Motor neuron (in vitro differentiated cells): ENCODE measurements at regions not wholly inside any gene's neighbourhood (a gene's known extent, or its start where the extent isn't known, plus 50 kb on each side); places are given as distances from the start of the nearest gene placed in this dataset.
A peak's percentile ranks its signal among the peaks of the same experiment; 100 is the strongest.
"Not testable (repeated sequence)": the region's sequence is repeated elsewhere in the genome, so short reads cannot be mapped to it uniquely, and the experiment has no call there.

Source experiments
- ATAC-seq, 8 experiments: fragments of 200-7000 bp; cut with Tn5 transposase; replicated peaks in 6 of 8; 2 replicates each; pipeline ENCODE4 v1.8.0; 2021; ENCODE audit warnings: mild to moderate bottlenecking in 8 of 8, moderate library complexity in 8 of 8
- H3K27ac ChIP-seq, 2 donors: fragments of 250-450 bp; sonication (Bioruptor Pico); 2 replicates each; pipeline ENCODE4 v1.9.0; 2021; ENCODE audit warnings: antibody characterized with exemption in 2 of 2, mild to moderate bottlenecking in 2 of 2, moderate library complexity in 1 of 2
- H3K4me1 ChIP-seq, 2 donors: fragments of 250-450 bp; sonication (Bioruptor Pico); replicated peaks in 1 of 2; 2 replicates each; pipeline ENCODE4 v1.6.1; 2021; ENCODE audit warnings: antibody characterized with exemption in 2 of 2, mild to moderate bottlenecking in 2 of 2, moderate library complexity in 1 of 2
- H3K4me3 ChIP-seq, 5 donors: fragments of 250-450 bp; sonication (Bioruptor Pico); 2 replicates each; pipeline ENCODE4 v1.9.0; 2021; ENCODE audit warnings: antibody characterized with exemption in 5 of 5, mild to moderate bottlenecking in 5 of 5, moderate library complexity in 4 of 5
- WGBS, 10 experiments: fragments of 450-650 bp; shearing (Covaris generic); methylation state at CpG; one replicate each; pipeline ENCODE4 v1.0.0; 2022; 5-methylcytosine and 5-hydroxymethylcytosine counted together
- in situ Hi-C, 9 experiments: fragments of 400-800 bp; cut with MboI; loops; one replicate each; pipeline ENCODE4 v1.15.0; 2021; ENCODE audit warnings: low sequenced_read_pairs in 9 of 9, low pct_unique_long_range_greater_than_20kb in 2 of 9; ENCODE audit not compliant: unreplicated experiment in 9 of 9

DNA sequence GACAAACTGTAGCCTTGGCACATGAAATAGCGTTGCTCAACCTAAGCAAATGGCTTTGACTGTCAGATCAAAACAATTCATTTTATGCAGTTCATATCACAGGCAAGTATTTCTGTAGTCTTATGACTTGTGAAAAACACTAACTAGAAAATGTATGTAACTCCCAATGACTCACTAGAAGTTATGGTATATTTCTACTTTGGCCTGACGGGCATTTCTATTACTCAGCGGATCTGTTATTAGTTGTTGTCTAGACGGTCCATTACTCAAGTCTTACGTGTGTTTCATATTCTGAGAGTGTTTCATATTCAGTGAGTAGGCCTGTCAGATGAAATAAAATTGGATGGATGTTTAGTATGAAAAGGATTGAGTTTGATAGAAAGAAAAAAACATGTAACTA, 880.9 kb downstream of the PRIM2 start:
- H3K27ac ChIP-seq: no peak overlapping the region
- no peak for ATAC-seq
- in situ Hi-C loops: no loop called here
- WGBS, 10 experiments: 10 to 100% (median 59%) methylated on average over 2 to 5 of the region's 5 CpGs
- H3K4me1 ChIP-seq: no peaks in the 10 kb centered on the region
- H3K4me3 ChIP-seq: no peak overlapping the region

DNA sequence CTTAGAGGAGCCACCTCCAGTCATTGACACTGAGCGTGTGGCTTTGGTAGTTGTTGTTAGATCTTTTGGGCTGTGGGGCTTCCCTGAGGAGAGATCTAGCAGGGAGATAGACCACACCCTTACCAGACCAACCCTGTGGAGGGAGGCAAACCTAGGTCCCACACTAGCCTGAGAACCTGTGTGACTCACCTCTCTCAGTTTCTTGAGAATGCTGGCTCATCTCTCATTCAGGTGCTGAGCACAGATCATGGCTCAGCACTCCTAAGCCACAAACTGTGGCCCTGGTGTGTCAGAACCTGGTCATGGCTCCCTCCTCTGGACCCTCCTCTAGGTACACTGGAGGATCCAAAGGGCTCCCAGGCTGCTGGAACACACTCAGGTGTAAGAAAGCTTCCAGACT, 919.7 kb downstream of the PRIM2 start:
- in situ Hi-C loops, H3K4me1 ChIP-seq, ATAC-seq, H3K4me3 ChIP-seq, H3K27ac ChIP-seq: not testable (repeated sequence)
- 38% methylated on average over 1 of the region's 1 CpG; no CpG with 5 or more reads in 9 of the 10 experiments for WGBS, 10 experiments

DNA sequence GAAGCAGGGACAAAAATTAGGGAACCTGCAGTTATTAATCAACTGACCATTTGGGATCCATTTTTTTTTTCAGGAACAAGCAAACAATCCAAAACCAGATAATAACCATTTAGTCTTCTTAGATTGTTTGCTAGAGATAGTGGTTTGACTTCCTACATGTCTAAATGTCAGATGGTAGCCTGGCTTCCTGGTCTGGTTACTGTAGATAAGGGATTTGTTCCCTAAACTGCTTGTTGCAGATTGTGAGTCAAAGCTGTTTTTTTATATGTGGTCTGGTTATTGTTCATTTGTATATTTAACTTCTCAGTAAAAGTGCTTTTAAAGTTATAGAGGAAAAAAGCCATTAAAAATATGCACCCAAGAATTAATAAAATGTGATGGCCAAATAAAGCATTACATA, 921.0 kb downstream of the PRIM2 start:
- H3K4me3 ChIP-seq, H3K27ac ChIP-seq, H3K4me1 ChIP-seq, ATAC-seq, in situ Hi-C loops: not testable (repeated sequence)

DNA sequence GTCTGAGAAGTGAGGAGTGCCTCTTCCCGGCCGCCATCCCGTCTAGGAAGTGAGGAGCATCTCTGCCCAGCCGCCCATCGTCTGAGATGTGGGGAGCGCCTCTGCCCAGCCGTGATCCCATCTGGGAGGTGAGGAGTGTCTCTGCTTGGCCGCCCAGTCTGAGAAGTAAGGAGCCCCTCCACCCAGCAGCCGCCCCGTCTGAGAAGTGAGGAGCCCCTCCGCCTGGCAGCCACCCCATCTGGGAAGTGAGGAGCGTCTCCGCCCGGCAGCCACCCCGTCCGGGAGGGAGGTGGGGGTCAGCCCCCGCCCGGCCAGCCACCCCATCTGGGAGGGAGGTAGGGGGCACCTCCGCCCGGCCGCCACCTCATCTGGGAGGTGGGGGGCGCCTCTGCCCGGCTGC, 940.2 kb downstream of the PRIM2 start:
- in situ Hi-C loops, H3K27ac ChIP-seq, ATAC-seq, H3K4me1 ChIP-seq, H3K4me3 ChIP-seq: not testable (repeated sequence)
- no CpG with 5 or more reads among the region's 23 CpGs for WGBS, 10 experiments

DNA sequence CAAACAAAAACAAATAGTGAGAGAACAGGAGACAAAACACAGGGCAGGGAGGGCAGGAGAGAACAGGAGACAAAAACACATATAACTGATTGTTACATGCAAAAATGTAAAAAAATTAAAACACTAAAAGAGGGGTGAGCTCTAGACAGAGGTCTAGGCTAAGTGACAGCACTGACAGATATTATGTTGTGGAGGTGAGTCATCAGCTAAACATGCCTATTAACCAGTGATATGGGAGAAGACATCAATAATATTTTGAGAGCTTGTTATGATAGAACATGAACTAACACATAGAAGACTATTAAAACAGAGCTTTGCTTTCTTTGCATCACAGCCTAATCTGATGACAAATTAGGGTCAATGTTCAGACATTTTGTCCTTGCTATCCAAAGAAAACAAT, 972.7 kb downstream of the PRIM2 start:
- no peak for ATAC-seq
- no peak overlapping the region for H3K4me3 ChIP-seq
- in situ Hi-C loops: no loop called here
- H3K27ac ChIP-seq: no peak overlapping the region
- H3K4me1 ChIP-seq: no peaks in the 10 kb centered on the region

DNA sequence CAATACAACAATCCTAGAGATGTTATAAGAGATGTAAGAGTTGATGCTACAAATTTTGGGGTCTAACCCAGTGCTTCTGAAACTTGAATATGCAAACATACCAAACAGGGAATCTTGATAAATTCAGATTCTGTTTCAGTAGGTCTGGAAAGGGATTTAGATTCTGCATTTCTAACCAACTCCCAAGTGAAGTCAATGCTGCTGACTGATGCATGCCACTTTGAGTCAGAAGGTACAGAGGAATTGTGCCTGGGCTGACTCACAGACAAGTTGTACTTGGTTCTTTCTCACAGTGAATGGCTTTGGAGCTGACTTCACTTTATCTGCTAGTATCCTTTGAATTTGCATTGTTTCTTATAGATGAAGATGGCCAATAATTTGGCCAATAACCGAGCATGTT, 973.9 kb downstream of the PRIM2 start:
- WGBS, 10 experiments: no CpG with 5 or more reads among the region's 1 CpG
- H3K4me1 ChIP-seq, H3K27ac ChIP-seq, in situ Hi-C loops, H3K4me3 ChIP-seq: not testable (repeated sequence)
- ATAC-seq: peak in 2 of 8 experiments; percentile 36 to 41

DNA sequence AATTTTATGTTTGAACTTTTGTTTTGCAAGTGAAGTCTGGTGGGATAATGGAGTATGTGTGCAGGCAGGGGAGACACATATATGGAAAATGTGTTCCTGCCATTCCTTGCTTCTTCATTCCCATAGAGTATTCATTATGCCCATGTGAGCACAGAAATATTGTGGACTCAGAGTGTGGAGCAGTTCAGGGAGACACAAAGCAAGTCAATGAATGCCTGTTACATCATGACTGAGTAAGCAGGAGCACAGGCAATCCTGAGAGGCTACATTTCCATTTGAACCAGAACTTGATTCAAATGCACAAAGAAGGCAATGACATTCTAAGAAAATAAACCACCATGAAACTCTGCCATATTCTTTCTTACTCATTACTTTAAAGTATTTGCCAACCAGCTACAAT, 990.5 kb downstream of the PRIM2 start:
- H3K4me3 ChIP-seq, H3K27ac ChIP-seq, in situ Hi-C loops, H3K4me1 ChIP-seq: not testable (repeated sequence)
- peak in 4 of 8 experiments; percentile 16 to 75 (median 57) for ATAC-seq

DNA sequence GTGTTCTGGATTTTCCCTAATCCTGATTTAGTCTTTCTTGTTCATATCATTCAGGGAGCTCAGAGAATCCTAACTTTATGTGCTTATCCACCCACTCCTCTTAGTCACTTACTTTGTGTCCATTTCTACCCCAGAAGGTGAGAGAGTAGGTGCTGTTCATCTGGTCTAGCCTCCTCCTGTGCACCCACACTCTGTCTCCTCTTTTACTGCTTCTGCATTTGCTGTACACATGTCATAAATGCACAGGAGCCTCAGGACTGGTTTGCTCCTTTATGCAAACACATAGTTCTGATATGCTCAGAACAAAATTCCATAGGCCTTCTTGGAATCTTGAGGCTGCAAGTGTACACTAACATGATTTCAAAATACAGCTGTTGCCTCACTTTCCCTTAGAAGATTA, 1014.7 kb downstream of the PRIM2 start:
- H3K4me1 ChIP-seq, H3K4me3 ChIP-seq, H3K27ac ChIP-seq, ATAC-seq, in situ Hi-C loops: not testable (repeated sequence)

DNA sequence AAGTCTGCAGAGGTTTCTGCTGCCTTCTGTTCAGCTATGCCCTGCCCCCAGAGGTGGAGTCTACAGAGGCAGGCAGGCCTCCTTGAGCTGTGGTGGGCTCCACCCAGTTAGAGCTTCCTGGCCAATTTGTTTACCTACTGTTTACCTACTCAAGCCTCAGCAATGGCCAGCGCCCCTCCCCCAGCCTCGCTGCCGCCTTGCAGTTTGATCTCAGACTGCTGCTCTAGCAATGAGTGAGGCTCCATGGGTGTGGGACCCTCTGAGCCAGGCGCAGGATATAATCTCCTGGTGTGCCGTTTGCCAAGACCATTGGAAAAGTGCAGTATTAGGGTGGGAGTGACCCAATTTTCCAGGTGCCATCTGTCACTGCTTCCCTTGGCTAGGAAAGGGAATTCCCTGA, 1024.9 kb downstream of the PRIM2 start:
- H3K4me1 ChIP-seq, in situ Hi-C loops, ATAC-seq, H3K27ac ChIP-seq, H3K4me3 ChIP-seq: not testable (repeated sequence)
- WGBS, 10 experiments: 20 to 100% methylated on average over 1 to 2 of the region's 5 CpGs; no CpG with 5 or more reads in 8 of the 10 experiments

DNA sequence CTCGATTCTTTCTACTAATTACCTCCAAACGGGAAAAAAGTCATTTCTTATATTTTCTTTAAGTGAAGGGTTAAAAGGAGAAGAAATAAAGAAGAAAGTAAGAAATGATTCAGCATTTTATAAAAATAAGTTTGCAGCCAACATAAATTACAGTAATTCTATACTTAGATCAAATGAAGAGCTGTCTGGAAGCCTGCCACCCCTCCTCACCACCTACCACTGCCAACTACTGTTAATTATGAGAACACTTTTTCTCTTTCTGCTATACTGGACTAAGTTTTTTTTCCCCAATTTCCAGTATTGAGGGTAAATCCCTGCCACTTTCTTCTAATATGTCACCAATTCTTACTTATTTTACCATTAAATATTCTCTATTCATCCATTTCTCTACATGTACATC, 1030.1 kb downstream of the PRIM2 start:
- H3K27ac ChIP-seq, H3K4me1 ChIP-seq, ATAC-seq, H3K4me3 ChIP-seq, in situ Hi-C loops: not testable (repeated sequence)
- WGBS, 10 experiments: 32 to 100% (median 75%) methylated on average over 1 to 2 of the region's 2 CpGs; no CpG with 5 or more reads in 2 of the 10 experiments

DNA sequence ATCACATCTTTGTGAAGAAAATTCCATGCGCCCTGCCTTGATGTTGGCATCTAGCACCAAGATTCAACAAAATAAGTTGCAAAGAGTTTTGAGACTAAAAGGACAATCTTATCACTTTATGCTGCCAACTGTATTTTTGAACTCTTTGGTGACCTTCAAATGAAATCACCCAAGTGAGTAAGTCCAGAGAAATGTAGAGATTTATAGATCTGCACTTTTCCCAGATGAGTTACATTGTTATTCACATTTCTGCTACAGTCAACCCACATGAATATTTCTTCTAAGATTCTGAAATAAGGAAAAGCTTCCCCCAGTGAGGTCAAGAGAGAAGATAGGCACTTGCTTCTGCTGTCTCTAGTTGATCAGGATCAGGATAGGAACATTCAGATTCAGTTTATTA, 1034.2 kb downstream of the PRIM2 start:
- H3K4me3 ChIP-seq, H3K4me1 ChIP-seq, ATAC-seq, H3K27ac ChIP-seq, in situ Hi-C loops: not testable (repeated sequence)
- 40 to 100% (median 75%) methylated on average over 1 of the region's 1 CpG; no CpG with 5 or more reads in 2 of the 10 experiments for WGBS, 10 experiments

DNA sequence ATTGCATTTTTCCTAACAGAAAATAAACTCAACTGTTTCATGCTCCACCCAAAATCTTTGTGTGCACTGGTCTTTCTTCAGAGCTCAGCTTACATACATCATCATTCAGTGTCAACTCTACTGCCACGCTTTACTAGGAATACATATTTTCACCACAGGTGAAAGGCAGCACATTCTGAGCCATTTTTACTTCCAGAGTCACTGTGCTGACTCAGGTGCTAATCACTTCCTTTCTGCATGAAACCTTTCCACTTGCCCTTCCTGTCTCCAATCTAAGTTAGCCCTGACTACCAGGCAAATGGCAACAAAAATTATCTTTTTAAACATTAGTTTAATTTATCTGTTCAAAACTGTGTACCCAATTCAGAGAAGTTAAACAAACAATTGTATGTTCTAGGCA, 1041.0 kb downstream of the PRIM2 start:
- 17 to 40% (median 40%) methylated on average over 1 of the region's 1 CpG; no CpG with 5 or more reads in 5 of the 10 experiments for WGBS, 10 experiments
- ATAC-seq, H3K27ac ChIP-seq, H3K4me3 ChIP-seq, H3K4me1 ChIP-seq, in situ Hi-C loops: not testable (repeated sequence)

DNA sequence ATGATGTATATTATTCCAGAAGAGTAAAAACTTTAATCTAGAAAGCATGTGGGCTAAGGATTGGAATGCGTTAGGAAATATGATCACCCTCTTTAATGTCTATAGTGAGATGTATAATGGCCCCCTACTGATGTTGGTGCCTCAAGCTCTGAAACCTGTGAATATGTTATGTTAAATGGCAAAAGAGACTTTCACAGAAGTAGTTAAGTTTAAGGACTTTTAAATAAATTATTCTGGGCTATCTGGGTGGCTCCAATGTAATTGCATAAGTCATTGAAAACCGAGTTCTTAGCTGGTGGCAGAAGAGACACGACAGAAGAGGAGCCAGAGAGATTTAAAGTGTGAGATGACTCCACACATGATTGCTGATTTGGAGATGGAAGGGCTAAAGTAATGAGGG, 1048.4 kb downstream of the PRIM2 start:
- H3K27ac ChIP-seq, H3K4me3 ChIP-seq, H3K4me1 ChIP-seq, in situ Hi-C loops: not testable (repeated sequence)
- WGBS, 10 experiments: 0 to 100% (median 59%) methylated on average over 1 to 3 of the region's 3 CpGs
- peak in 1 of 8 experiments; percentile 18 for ATAC-seq

DNA sequence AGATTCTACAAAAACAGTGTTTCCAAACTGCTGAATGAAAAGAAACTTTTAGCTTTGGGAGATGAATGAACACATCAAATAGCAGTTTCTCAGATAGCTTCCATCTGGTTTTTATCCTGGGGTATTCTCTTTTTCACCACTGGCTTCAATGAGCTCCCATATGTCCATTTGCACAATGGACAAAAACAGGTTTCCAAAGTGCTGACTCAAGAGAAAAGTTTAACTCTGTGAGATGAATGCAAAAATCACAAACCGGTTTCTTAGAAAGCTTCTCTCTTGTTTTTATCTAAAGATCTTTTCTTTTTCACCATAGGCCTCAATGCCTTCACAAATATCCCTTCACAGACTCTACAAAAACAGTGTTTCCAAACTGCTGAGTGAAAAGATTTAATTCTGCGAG, 1089.2 kb downstream of the PRIM2 start:
- H3K27ac ChIP-seq, in situ Hi-C loops, H3K4me1 ChIP-seq, H3K4me3 ChIP-seq, ATAC-seq: not testable (repeated sequence)
- 0 to 93% (median 40%) methylated on average over 1 to 2 of the region's 2 CpGs; no CpG with 5 or more reads in 1 of the 10 experiments for WGBS, 10 experiments

DNA sequence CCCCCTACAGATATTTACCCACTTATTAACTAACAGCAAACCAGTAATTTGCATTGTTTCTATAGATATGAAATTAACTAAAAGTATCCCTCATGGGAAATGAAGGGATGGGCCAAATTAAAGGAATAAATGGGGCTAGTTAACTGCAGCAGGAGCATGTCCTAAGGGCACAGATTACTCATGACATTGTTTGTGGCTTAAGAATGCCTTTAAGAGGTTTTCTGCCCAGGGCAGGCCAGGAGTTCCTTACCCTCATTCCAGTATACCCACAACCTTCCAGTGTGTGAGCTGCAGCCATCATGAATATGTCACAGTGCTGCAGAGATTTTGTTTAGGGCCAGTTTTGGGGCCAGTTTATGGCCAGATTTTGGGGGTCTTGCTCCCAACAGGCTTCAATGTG, 1101.9 kb downstream of the PRIM2 start:
- H3K4me1 ChIP-seq: no peaks in the 10 kb centered on the region
- ATAC-seq: no peak
- no peak overlapping the region for H3K4me3 ChIP-seq
- no peak overlapping the region for H3K27ac ChIP-seq
- in situ Hi-C loops: no loop called here
